ENCODE measurements at regions not wholly inside any gene's neighbourhood (a gene's known extent, or its start where the extent isn't known, plus 50 kb on each side); places are given as distances from the start of the nearest gene placed in this dataset.

DNA sequence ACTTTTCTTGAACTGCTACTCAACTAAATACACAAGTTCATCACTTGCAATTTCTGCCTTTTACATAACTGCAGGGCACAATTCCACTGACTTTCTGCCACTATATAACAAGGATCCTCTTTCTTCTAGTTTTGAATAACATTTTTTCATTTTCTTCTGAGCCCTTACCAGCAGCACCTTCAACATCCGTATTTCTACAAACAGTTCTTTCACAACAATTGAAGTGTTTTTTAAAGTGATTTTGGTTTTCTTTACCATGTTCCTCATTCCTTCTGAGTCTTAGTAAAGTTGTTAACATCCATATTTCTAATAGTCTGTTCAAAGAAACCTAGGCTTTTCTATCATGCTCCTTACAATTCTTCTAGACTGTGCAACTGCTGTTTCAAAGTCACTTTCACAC, 127.2 kb upstream of the PITX1 start:
- H3K9me3 ChIP-seq (ENCODE audit: control insufficient read depth in 2 of 2, insufficient read depth in 1 of 2, low read depth in 1 of 2, low read length in 1 of 2): peaks cover 0 to 17% of the 10 kb centered on the region in 2 donors
- H3K4me1 ChIP-seq (ENCODE audit: control insufficient read depth in 3 of 3, insufficient read depth in 2 of 3, low read depth in 1 of 3, low read length in 2 of 3): no peaks in the 10 kb centered on the region
- DNase-seq: no peak
- H3K27ac ChIP-seq (ENCODE audit: low read depth in 1 of 3, low read length in 2 of 3): no peak overlapping the region
- no peaks in the 10 kb centered on the region for H3K36me3 ChIP-seq (ENCODE audit: control insufficient read depth in 3 of 3, insufficient read depth in 2 of 3, low read depth in 1 of 3, low read length in 3 of 3)
- no peak for FAIRE-seq
- H3K27me3 ChIP-seq (ENCODE audit: control insufficient read depth in 3 of 3, insufficient read depth in 3 of 3, low read length in 3 of 3): no peaks in the 10 kb centered on the region
- 65 to 75% (median 70%) methylated on average over 1 of the region's 1 CpG for WGBS, 3 donors
- H3K4me3 ChIP-seq (ENCODE audit: low read depth in 1 of 3, low read length in 3 of 3): no peak overlapping the region

DNA sequence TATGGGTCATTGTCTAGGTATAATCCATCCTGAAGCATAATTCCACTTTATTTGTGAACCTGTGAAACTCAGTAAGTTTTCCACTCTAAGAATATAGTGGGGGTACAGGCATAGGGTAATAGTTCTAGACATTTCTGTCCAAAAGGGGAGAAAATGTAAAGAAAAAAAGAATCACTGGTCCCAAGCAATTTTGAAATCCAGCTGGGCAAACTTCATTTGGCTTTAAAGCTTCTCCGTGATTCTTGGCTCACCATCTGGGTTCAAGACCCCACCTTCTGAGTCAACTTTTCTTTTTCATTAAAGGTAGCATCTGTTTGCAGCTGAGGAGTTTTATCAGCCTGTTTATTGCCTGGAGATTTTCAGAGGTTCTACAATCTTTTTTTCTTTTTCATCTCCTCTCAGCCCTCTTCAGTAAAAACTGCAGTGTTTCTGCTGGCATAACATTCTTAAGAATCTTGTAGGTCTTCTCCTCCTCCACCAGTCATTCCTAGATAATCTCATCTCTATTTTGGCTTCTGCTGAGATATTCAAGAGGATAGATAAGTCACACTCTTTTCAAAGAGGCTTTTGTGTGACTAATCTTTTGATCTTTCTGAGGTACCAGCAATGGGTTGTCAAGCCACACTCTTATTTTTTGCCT, 126.1 kb upstream of the PITX1 start:
- H3K4me1 ChIP-seq (ENCODE audit: control insufficient read depth in 3 of 3, insufficient read depth in 2 of 3, low read depth in 1 of 3, low read length in 2 of 3): no peaks in the 10 kb centered on the region
- H3K9me3 ChIP-seq (ENCODE audit: control insufficient read depth in 2 of 2, insufficient read depth in 1 of 2, low read depth in 1 of 2, low read length in 1 of 2): peaks cover 0 to 17% of the 10 kb centered on the region in 2 donors
- FAIRE-seq (no peak), DNase-seq (no peak)
- WGBS, 3 donors: 58 to 80% (median 74%) methylated on average over 1 of the region's 1 CpG
- no peak overlapping the region for H3K27ac ChIP-seq (ENCODE audit: low read depth in 1 of 3, low read length in 2 of 3)
- no peak overlapping the region for H3K4me3 ChIP-seq (ENCODE audit: low read depth in 1 of 3, low read length in 3 of 3)
- H3K27me3 ChIP-seq (ENCODE audit: control insufficient read depth in 3 of 3, insufficient read depth in 3 of 3, low read length in 3 of 3): no peaks in the 10 kb centered on the region
- H3K36me3 ChIP-seq (ENCODE audit: control insufficient read depth in 3 of 3, insufficient read depth in 2 of 3, low read depth in 1 of 3, low read length in 3 of 3): no peaks in the 10 kb centered on the region

DNA sequence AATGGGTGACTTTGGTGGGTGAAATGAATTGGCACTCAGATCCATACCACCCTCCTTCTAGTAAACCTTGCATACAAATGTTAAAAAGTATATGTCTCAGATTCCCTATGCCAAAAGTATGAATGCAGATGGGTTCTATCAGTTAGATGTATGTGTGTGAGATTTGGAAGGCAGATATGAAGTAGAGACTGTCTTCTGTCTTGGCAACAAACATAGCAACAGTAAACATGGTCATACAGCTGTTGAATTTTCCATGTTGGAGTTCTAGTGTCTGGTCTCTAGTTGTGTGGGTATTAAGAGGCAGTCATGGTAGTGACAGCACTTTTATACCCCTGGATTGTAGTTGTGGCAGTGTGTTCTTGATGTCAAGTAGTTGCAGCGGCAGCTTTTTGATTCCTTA, 125.6 kb upstream of the PITX1 start:
- no peak for FAIRE-seq
- Histone ChIP-seq H3K4me1 (ENCODE audit: control insufficient read depth in 3 of 3, insufficient read depth in 2 of 3, low read depth in 1 of 3, low read length in 2 of 3) (no peaks in the 10 kb centered on the region), H3K27ac (ENCODE audit: low read depth in 1 of 3, low read length in 2 of 3) (no peak overlapping the region), H3K4me3 (ENCODE audit: low read depth in 1 of 3, low read length in 3 of 3) (no peak overlapping the region), H3K9me3 (ENCODE audit: control insufficient read depth in 2 of 2, insufficient read depth in 1 of 2, low read depth in 1 of 2, low read length in 1 of 2) (peaks cover 0 to 17% of the 10 kb centered on the region in 2 donors), H3K27me3 (ENCODE audit: control insufficient read depth in 3 of 3, insufficient read depth in 3 of 3, low read length in 3 of 3) (no peaks in the 10 kb centered on the region), H3K36me3 (ENCODE audit: control insufficient read depth in 3 of 3, insufficient read depth in 2 of 3, low read depth in 1 of 3, low read length in 3 of 3) (no peaks in the 10 kb centered on the region)
- DNase-seq: no peak
- WGBS, 3 donors: 94 to 96% (median 94%) methylated on average over 1 of the region's 1 CpG

DNA sequence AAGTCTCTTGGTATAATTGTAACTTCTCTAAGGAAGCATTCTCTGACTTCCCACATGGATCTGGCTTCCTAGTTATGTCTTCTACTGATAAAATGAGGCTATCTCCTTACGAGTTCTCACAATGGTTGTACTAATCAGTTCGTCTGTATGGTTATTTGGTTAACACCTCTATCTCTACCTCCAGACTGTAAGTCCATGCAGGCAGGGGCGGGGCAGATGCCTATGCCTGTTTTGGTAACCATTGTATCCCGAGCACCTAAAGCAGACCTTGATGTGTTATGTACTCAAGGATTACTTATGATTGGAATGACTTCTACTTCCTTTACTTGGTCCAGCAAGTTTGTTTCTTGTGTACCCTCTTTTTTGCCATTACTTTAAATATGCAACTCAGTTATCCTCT, 125.0 kb upstream of the PITX1 start:
- WGBS, 3 donors: 77 to 82% (median 80%) methylated on average over 4 of the region's 4 CpGs
- no peak overlapping the region for H3K27ac ChIP-seq (ENCODE audit: low read depth in 1 of 3, low read length in 2 of 3)
- H3K27me3 ChIP-seq (ENCODE audit: control insufficient read depth in 3 of 3, insufficient read depth in 3 of 3, low read length in 3 of 3): no peaks in the 10 kb centered on the region
- H3K4me3 ChIP-seq (ENCODE audit: low read depth in 1 of 3, low read length in 3 of 3): no peak overlapping the region
- FAIRE-seq: no peak
- H3K9me3 ChIP-seq (ENCODE audit: control insufficient read depth in 2 of 2, insufficient read depth in 1 of 2, low read depth in 1 of 2, low read length in 1 of 2): peaks cover 0 to 17% of the 10 kb centered on the region in 2 donors
- DNase-seq: no peak
- no peaks in the 10 kb centered on the region for H3K4me1 ChIP-seq (ENCODE audit: control insufficient read depth in 3 of 3, insufficient read depth in 2 of 3, low read depth in 1 of 3, low read length in 2 of 3)
- H3K36me3 ChIP-seq (ENCODE audit: control insufficient read depth in 3 of 3, insufficient read depth in 2 of 3, low read depth in 1 of 3, low read length in 3 of 3): no peaks in the 10 kb centered on the region

DNA sequence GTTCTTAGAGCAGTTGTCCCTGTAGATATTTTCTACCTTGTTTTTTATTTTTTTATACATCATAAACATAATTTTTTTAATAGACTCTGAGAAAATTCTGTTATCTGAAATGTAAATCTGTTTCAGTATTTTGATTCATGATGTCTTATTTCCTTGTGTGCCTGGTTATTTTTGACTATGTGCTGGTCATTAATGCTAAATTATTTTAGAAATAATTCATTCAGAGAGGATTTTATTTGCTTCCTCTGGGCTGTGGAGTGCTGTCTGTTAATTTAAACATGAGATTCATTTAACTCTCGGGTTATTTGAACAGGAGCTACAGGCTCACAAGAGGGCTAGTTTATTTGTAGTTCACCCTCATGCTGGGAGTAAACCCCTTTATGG, 124.3 kb upstream of the PITX1 start:
- 83 to 96% (median 91%) methylated on average over 1 of the region's 1 CpG for WGBS, 3 donors
- Histone ChIP-seq H3K4me3 (ENCODE audit: low read depth in 1 of 3, low read length in 3 of 3) (no peak overlapping the region), H3K9me3 (ENCODE audit: control insufficient read depth in 2 of 2, insufficient read depth in 1 of 2, low read depth in 1 of 2, low read length in 1 of 2) (peaks cover 0 to 17% of the 10 kb centered on the region in 2 donors), H3K36me3 (ENCODE audit: control insufficient read depth in 3 of 3, insufficient read depth in 2 of 3, low read depth in 1 of 3, low read length in 3 of 3) (no peaks in the 10 kb centered on the region), H3K4me1 (ENCODE audit: control insufficient read depth in 3 of 3, insufficient read depth in 2 of 3, low read depth in 1 of 3, low read length in 2 of 3) (no peaks in the 10 kb centered on the region), H3K27me3 (ENCODE audit: control insufficient read depth in 3 of 3, insufficient read depth in 3 of 3, low read length in 3 of 3) (no peaks in the 10 kb centered on the region), H3K27ac (ENCODE audit: low read depth in 1 of 3, low read length in 2 of 3) (no peak overlapping the region)
- DNase-seq: no peak
- no peak for FAIRE-seq

DNA sequence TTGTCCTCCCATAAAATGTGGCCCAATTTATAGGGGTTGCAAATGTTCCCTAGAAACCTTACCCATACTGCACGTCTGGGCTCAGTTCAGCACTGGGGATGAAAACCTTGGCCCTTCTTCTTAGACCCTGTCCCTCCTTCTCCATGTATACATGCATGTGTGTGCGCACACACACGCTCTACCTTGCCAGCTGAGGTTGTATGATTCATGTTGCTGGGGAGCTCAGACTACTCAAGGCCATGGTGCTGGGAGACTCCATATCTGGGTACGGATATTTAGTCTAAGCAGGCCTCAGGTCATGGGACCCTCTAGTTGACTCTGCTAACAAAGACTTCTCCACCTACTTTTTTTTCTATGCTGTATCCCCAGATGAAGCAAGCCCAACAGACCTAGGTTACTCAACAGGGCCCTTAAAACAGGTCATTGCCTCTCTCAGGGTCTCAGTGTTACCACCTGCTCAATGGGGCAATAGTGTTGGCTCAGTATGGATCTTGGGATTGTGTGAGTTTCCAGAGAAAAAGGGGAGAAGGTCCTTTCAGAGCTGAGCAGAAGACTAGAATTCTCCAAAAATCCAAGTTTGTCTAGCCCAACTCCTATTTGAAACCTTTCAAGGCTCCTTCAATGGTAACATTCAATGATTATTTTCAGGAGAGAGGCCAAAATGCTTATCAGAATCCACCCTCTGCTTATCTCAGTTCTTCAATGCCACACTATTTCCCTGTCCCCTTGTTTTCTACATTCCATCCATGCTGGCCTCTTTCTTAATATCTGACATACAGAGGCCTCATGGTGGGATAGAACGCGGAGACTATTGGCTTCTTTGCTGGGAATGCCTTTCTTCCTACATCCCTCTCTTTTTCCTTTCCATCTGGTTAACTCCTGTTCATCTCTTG, 123.6 kb upstream of the PITX1 start:
- Histone ChIP-seq H3K4me3 (ENCODE audit: low read depth in 1 of 3, low read length in 3 of 3) (no peak overlapping the region), H3K36me3 (ENCODE audit: control insufficient read depth in 3 of 3, insufficient read depth in 2 of 3, low read depth in 1 of 3, low read length in 3 of 3) (no peaks in the 10 kb centered on the region), H3K27ac (ENCODE audit: low read depth in 1 of 3, low read length in 2 of 3) (no peak overlapping the region), H3K4me1 (ENCODE audit: control insufficient read depth in 3 of 3, insufficient read depth in 2 of 3, low read depth in 1 of 3, low read length in 2 of 3) (no peaks in the 10 kb centered on the region), H3K9me3 (ENCODE audit: control insufficient read depth in 2 of 2, insufficient read depth in 1 of 2, low read depth in 1 of 2, low read length in 1 of 2) (peaks cover 0 to 17% of the 10 kb centered on the region in 2 donors), H3K27me3 (ENCODE audit: control insufficient read depth in 3 of 3, insufficient read depth in 3 of 3, low read length in 3 of 3) (no peaks in the 10 kb centered on the region)
- WGBS, 3 donors: 90 to 98% (median 98%) methylated on average over 6 of the region's 6 CpGs
- DNase-seq: no peak
- FAIRE-seq: no peak

DNA sequence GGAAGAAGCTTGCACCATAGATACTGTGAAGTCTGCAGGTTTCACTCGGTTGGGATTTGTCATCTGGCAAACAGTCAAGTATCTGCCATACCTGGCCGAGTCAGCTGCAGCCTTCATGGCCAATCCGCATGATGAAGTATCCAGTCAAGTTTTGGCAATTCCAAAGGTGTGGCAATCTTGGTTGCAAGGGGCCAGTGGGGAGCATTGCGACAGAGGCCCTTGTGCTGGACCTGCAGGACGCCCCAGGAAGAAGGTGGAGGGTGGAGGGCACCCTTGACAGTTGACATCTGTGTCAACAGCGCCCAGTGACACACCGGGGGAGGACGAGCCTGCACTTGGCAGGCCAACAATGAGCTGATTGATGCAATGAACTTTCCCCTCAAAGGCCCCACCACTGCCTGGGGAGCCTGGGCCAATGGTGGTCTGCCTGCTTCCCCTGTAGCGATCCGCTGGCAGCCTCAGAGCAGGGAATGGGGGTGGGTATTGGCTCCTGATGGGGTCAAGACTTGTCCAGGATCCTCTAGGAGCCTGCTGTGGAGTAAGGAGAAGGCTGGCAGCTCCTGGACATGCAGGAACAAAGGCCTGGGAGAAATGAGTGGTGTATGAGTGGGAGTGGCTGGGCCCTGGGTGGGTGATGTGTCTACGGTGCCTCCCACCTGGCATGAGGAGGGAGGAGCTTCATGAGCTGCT, 122.8 kb upstream of the PITX1 start:
- no peaks in the 10 kb centered on the region for H3K36me3 ChIP-seq (ENCODE audit: control insufficient read depth in 3 of 3, insufficient read depth in 2 of 3, low read depth in 1 of 3, low read length in 3 of 3)
- no peak overlapping the region for H3K4me3 ChIP-seq (ENCODE audit: low read depth in 1 of 3, low read length in 3 of 3)
- no peak for FAIRE-seq
- no peak overlapping the region for H3K27ac ChIP-seq (ENCODE audit: low read depth in 1 of 3, low read length in 2 of 3)
- no peak for DNase-seq
- no peaks in the 10 kb centered on the region for H3K27me3 ChIP-seq (ENCODE audit: control insufficient read depth in 3 of 3, insufficient read depth in 3 of 3, low read length in 3 of 3)
- H3K9me3 ChIP-seq (ENCODE audit: control insufficient read depth in 2 of 2, insufficient read depth in 1 of 2, low read depth in 1 of 2, low read length in 1 of 2): peaks cover 0 to 17% of the 10 kb centered on the region in 2 donors
- no peaks in the 10 kb centered on the region for H3K4me1 ChIP-seq (ENCODE audit: control insufficient read depth in 3 of 3, insufficient read depth in 2 of 3, low read depth in 1 of 3, low read length in 2 of 3)
- 69 to 81% (median 70%) methylated on average over 11 of the region's 11 CpGs for WGBS, 3 donors

DNA sequence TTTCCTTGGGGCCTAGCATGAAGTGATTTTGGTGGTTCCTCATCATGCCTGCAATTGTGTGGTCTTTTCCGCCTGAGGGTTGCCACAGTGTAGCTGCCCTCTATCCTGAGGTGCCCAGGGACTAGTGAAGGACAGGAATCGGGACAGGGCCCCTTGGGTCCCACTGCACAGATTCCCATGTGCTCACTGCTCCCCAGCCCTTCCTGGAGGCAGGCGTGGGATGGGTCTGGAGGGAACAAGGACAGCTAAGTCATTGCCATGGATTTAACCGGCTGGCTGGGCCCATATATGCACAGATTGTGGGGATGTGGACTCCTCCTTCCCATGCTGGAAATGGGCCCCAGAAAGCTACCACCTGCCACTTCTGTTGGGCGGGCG, 122.3 kb upstream of the PITX1 start:
- H3K36me3 ChIP-seq (ENCODE audit: control insufficient read depth in 3 of 3, insufficient read depth in 2 of 3, low read depth in 1 of 3, low read length in 3 of 3): no peaks in the 10 kb centered on the region
- peaks cover 0 to 17% of the 10 kb centered on the region in 2 donors for H3K9me3 ChIP-seq (ENCODE audit: control insufficient read depth in 2 of 2, insufficient read depth in 1 of 2, low read depth in 1 of 2, low read length in 1 of 2)
- DNase-seq (no peak), FAIRE-seq (no peak)
- H3K27me3 ChIP-seq (ENCODE audit: control insufficient read depth in 3 of 3, insufficient read depth in 3 of 3, low read length in 3 of 3): no peaks in the 10 kb centered on the region
- WGBS, 3 donors: 87 to 93% (median 92%) methylated on average over 6 of the region's 6 CpGs
- no peaks in the 10 kb centered on the region for H3K4me1 ChIP-seq (ENCODE audit: control insufficient read depth in 3 of 3, insufficient read depth in 2 of 3, low read depth in 1 of 3, low read length in 2 of 3)
- no peak overlapping the region for H3K27ac ChIP-seq (ENCODE audit: low read depth in 1 of 3, low read length in 2 of 3)
- H3K4me3 ChIP-seq (ENCODE audit: low read depth in 1 of 3, low read length in 3 of 3): no peak overlapping the region
